GM12892 (cell line): ENCODE measurements at regions not wholly inside any gene's neighbourhood (a gene's known extent, or its start where the extent isn't known, plus 50 kb on each side); places are given as distances from the start of the nearest gene placed in this dataset.

ENCODE experiments used
- DNase-seq: peaks from one replicate; pipeline ENCODE4 v3.0.0; 2011; ENCODE audit not compliant: insufficient read length
- FAIRE-seq: peaks from 2 replicates; lab custom pipeline; 2011; peaks lifted over from hg19 to GRCh38; lab: Jason Lieb, UNC
- POLR2A ChIP-seq: IDR thresholded peaks from 2 replicates; pipeline ENCODE4 v1.6.1; 2011; ENCODE audit warnings: low read depth, low read length, control low read depth
- POLR2AphosphoS5 ChIP-seq: IDR thresholded peaks from 2 replicates; pipeline ENCODE4 v1.6.1; 2011; ENCODE audit warnings: low read depth, low read length, control low read depth
- TAF1 ChIP-seq: IDR thresholded peaks from 2 replicates; pipeline ENCODE4 v1.6.1; 2011; ENCODE audit warnings: low read depth, mild to moderate bottlenecking, control low read depth, low read length, borderline replicate concordance

- no peak for DNase-seq
- TF ChIP-seq POLR2AphosphoS5: no peak
- TF ChIP-seq TAF1: no peak
- no peak for TF ChIP-seq POLR2A
- FAIRE-seq: no peak
These were observed 500.3 kb upstream of the RORB start for GRCh38 chr9:73996844-73997243.

- TF ChIP-seq POLR2AphosphoS5 (no peak), POLR2A (no peak), TAF1 (no peak)
- DNase-seq (no peak), FAIRE-seq (no peak)
These were observed 495.8 kb upstream of the RORB start for GRCh38 chr9:74001382-74001781.

- TF ChIP-seq TAF1 (no peak), POLR2A (no peak), POLR2AphosphoS5 (no peak)
- no peak for FAIRE-seq
- no peak for DNase-seq
These were observed 490.2 kb upstream of the RORB start for GRCh38 chr9:74006935-74007334.

GRCh38 chr9:74007833-74008232 is 489.3 kb upstream of the RORB start:
- FAIRE-seq: no peak
- no peak for DNase-seq
- TF ChIP-seq POLR2AphosphoS5: no peak
- TF ChIP-seq TAF1: no peak
- TF ChIP-seq POLR2A: no peak

- FAIRE-seq (no peak), DNase-seq (no peak)
- TF ChIP-seq POLR2A: no peak
- TF ChIP-seq TAF1: no peak
- TF ChIP-seq POLR2AphosphoS5: no peak
These were observed 481.1 kb upstream of the RORB start for GRCh38 chr9:74016004-74016403.

GRCh38 chr9:74025402-74025925 is 471.7 kb upstream of the RORB start:
- TF ChIP-seq POLR2AphosphoS5 (no peak), POLR2A (no peak), TAF1 (no peak)
- no peak for DNase-seq
- FAIRE-seq: no peak

- TF ChIP-seq POLR2AphosphoS5 (no peak), TAF1 (no peak), POLR2A (no peak)
- FAIRE-seq: no peak
- no peak for DNase-seq
These were observed 464.7 kb upstream of the RORB start for GRCh38 chr9:74032421-74032820.

- DNase-seq: no peak
- no peak for FAIRE-seq
- TF ChIP-seq POLR2A: no peak
- TF ChIP-seq TAF1: no peak
- no peak for TF ChIP-seq POLR2AphosphoS5
These were observed 461.3 kb upstream of the RORB start for GRCh38 chr9:74035786-74036185.

- no peak for FAIRE-seq
These were observed 460.4 kb upstream of the RORB start for GRCh38 chr9:74036549-74037231.

GRCh38 chr9:74037274-74037673 is 459.9 kb upstream of the RORB start:
- no peak for TF ChIP-seq POLR2A
- no peak for TF ChIP-seq TAF1
- no peak for TF ChIP-seq POLR2AphosphoS5
- no peak for FAIRE-seq
- no peak for DNase-seq

More at GRCh38 chr9:74036549-74037231, 460.4 kb upstream of the RORB start:
- no peak for DNase-seq
- no peak for TF ChIP-seq TAF1
- no peak for TF ChIP-seq POLR2AphosphoS5
- TF ChIP-seq POLR2A: no peak

- no peak for TF ChIP-seq POLR2A
- TF ChIP-seq TAF1: no peak
- TF ChIP-seq POLR2AphosphoS5: no peak
- no peak for DNase-seq
- FAIRE-seq: no peak
These were observed 455.5 kb upstream of the RORB start for GRCh38 chr9:74041588-74041987.

- TF ChIP-seq POLR2AphosphoS5 (no peak), POLR2A (no peak)
- DNase-seq (no peak), FAIRE-seq (no peak)
These were observed 452.3 kb upstream of the RORB start for GRCh38 chr9:74044844-74045243.
